HG03354 (cell line): ENCODE measurements at regions not wholly inside any gene's neighbourhood (a gene's known extent, or its start where the extent isn't known, plus 50 kb on each side); places are given as distances from the start of the nearest gene placed in this dataset.

ENCODE experiments used
- ATAC-seq: cut with Tn5 transposase; IDR thresholded peaks from one replicate; pipeline ENCODE4 v1.9.1; 2021; ENCODE audit warnings: mild to moderate bottlenecking; ENCODE audit not compliant: unreplicated experiment, poor library complexity, severe bottlenecking

DNA sequence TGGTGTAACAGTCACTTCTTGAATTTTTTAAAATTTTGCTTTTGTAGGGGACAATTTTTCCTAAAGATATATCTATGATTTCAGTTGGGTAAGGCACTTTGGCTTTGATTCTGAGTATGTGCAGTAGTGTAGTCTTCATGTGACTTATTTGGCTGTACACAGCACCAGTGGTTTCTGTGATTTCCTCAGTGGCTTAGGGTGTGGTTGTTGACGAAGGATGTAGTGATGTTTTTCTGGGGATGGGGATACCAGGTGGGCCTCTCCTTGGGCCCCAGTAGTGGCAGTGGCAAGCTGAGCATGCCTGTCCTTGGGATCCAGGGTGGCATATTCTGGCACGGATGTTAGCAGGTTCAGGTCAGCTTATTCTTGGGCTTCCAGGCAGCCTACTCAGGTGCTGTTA lies 364.9 kb upstream of the CADM1 start:
- ATAC-seq = no peak

DNA sequence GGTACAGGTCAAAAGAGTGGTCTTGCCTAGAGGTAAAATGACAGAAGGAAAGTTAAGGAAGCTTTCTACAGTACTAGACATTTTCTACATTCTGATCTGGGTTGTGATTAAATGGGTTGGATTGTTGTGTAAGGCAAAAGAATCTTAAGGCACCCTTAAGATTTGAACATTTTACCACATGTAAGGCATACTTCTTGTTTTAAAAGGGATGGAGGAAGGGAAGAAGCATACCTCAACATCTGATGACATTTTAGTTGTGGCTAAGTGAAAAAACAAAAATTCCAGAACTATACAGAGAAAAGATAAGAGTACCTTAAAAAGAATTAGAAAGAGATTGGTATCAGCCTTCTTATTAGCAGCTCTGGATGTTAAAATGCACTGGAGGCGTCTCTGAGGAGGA lies 356.0 kb upstream of the CADM1 start:
- no peak for ATAC-seq

DNA sequence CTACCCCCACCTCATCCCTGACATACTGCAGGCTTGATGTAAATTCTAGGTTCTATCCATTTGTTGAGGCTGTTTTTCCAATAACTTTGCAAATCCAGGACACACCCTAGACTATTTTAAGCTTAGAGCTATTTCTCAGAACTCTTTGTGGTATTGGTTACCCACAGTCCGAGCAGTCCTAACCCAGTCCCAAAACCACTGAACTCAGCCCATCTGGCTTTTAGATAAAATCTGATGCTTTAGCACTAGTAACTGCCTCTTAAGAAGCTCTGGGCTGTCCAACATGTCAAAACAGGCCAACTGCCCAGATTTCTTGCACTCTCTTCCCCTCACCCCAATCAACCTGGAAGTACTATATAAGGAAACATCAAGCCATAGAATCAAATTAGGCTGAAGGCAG lies 344.4 kb upstream of the CADM1 start:
- ATAC-seq = no peak

DNA sequence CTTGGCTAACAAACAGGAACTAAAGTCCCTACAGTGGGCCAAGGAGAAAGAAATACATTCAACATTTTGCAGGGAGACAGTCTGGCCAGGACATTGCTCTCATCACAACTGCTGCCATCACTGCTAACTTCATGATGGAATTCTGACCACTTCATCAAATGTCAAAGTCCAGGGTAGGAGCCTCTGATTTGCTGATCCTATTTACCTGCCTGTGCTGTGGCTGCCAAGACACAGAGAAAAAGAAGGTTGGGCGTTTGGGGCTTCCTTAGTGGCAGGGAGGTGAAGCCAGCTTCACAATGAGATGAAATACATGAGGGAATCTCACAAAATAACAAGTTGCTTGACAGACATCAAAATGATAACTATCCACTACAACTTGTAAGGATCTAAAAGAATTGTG lies 343.9 kb upstream of the CADM1 start:
- no peak for ATAC-seq

DNA sequence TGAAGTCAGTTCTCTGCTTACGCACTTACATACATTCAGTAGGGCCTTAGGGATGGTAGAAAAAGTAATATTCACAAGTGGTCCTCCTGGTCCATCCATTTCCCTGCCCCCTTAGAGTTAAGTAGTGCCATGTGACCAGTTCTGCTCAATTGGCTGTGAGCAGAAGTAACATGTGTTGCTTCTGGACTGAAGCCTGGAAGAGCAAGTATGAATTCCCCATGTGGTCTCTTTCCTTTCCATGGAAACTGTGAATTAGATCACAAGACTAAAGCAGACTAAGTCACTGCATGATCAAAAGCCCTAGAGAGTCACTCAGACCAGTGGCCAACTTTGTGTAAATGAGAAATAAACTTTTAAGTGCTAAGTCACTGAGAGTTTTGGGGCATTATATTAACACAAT lies 341.7 kb upstream of the CADM1 start:
- ATAC-seq = no peak

GRCh38 chr11:115843685-115844084 lies 339.5 kb upstream of the CADM1 start:
- ATAC-seq = no peak

GRCh38 chr11:115843111-115843510 lies 338.9 kb upstream of the CADM1 start:
- ATAC-seq = no peak

- ATAC-seq = no peak
Measured at GRCh38 chr11:115820026-115820425, 315.8 kb upstream of the CADM1 start.

DNA sequence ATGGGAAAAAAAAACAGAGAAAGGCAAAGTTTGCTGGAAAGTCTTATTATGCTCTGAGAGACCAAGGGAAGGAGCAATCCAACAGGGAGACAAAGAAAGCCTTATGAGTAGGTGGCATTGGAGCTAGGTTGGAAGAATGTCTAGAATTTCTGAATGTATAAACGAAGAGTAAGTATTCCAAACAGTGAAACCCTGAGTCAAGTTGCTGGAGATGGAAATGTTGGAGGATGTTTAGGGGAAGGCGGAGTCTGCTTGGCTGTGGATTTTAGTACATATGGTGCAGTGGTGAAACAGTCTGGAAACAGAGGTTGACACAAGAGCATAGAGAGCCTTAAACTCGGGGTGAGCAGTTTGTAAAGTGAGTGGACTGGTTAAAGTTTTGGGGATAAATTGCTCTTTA lies 314.8 kb upstream of the CADM1 start:
- no peak for ATAC-seq

DNA sequence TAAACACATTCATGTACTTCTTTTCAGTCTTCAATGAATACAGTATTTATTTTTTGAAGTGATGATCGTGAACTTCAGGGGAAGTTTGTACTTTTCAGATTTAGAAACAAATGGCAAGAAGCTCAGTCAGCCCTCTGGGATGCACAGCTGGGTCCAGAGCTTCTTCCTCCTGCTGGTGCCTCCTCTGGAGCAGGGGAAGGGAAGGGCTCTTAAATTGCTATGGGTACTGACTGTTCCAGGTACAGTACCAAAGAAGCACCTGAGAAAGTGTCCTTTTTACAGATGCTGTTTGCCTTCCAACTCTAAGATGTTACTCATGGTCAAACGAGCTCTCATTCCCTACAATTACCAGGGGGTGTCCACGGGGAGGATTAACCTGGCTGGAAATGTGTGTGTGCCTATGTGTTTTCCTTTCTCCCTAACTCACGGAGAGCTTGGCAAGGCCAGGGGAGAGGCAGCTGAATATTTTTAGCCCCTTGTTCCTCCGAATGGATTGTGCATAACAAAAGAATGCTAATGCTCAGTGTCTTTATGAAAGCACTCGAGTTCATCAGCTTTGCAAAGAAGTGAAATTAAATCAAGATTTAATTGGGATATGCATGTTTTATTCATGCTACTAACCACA lies 313.7 kb upstream of the CADM1 start:
- ATAC-seq = no peak

DNA sequence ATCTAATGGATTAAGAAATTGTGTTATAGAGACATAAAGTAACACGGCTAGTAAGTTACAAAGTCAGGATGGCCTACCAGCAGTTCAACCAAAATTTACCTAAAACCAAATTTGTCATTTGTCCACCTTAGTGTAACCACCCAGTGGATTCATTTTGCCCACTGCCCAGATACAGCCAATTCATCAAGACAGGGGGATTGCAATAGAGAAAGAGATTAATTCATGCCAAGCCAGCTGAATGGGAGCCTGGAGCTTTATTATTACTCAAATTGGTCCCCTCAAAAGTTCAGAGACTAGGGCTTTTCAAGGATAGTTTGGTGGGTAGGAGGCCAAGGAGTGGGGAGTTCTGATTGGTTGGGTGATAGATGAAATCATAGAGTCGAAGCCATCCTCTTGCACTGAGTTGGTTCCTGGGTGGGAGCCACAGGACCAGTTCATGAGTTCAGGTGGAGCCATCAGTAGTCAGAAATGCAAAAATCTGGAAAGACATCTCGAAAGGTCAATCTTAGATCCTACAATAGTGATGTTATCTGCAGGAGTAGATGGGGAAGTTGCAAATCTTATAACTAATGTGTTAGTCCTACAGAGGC lies 304.2 kb upstream of the CADM1 start:
- no peak for ATAC-seq

- ATAC-seq = no peak
Measured at GRCh38 chr11:115806056-115806455, 301.8 kb upstream of the CADM1 start.

GRCh38 chr11:115803073-115803740 lies 299.0 kb upstream of the CADM1 start:
- no peak for ATAC-seq

DNA sequence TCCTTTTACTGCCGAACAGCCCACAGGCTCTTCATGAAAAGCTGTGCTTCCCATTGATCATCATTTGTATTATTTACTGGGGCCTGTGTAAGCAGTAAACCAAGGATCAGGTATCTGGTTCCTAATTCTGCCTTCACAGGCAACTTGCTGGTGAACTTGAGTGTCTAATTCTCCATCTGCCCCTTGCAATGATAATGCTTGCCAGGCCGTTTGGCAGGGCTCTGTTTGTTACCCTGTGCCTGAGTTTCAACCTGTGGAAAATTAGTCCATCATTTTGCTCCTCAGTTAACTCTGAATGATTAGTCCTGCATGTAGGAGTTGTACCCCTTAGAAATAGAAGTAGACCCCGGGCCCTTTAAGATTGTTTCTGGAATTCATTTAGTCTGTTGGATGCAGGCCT lies 298.4 kb upstream of the CADM1 start:
- ATAC-seq = no peak

DNA sequence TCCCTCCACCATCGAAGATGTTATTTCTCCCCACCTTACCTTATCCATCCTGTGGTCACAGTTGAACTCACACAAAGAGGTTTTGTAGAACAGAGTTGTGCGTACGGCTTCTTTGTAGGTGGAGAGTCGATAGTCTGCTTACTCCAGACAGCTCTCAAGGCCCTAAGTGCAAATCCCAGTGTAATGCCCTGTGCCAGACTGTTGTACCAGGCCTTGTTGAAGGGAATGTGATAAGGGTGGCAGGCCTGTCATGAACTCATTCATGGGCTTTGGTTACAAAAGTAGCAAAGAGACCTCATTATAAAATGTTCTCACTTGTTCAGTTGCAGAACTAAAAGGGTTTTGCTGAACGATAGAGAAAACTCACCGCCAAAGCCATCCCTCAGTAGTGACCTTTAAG lies 288.7 kb upstream of the CADM1 start:
- no peak for ATAC-seq

- no peak for ATAC-seq
Measured at GRCh38 chr11:115787302-115787701, 283.1 kb upstream of the CADM1 start.

GRCh38 chr11:115784796-115785521 lies 280.7 kb upstream of the CADM1 start:
- no peak for ATAC-seq

GRCh38 chr11:115780646-115781362 lies 276.6 kb upstream of the CADM1 start:
- no peak for ATAC-seq

DNA sequence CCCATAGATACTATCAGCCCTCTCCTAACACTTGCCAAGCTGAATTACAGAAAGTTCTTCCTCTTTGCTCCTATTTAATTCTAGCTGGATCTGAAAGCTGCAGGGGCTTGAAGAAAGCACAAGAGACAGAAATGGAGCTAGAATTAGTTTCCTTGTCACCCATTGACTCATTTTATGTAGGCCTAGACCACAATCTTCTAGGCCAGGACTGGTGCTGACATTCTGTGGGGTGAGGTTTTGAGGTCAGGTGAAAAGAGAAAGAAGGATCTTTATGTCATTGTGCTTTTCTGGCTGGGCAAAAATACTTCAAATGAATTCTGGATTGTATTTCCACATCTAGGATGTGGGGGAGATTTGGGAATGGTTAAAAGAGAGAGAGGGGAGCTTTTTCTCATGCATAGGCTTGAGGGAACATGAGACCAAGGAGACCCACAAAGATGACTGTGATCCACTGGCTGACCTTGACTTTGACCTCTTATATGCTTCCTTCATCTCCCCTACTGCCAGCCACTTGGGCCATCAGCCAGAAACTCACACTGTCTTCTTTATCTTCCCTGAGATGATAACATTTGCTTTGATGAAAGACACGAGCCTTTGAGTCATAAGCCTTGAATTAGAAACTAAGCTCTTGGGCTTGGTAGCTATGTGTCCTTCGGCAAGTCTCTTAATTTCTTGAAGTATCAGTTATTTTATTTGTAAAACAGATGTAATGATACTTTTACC lies 274.9 kb upstream of the CADM1 start:
- ATAC-seq = no peak

DNA sequence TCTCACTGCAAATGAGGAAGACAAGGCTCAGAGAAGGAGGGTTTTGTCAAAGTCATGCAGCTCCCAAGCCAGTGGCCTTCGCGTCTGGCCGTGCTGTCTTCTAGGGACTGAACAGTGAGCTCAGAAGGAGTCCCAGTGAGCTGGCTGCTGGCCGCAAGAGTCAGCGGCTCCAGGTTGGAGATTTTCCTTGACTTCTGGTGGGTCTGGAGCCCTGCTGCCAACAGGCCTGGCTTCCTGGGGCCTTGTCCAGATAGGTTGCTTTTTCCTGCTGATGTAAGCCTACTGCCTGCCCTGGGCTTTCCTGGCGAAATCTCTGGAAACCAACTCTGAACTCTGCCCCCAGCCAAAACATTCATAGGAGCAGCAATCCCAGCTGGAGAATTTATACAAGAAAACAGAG lies 272.7 kb upstream of the CADM1 start:
- no peak for ATAC-seq
